HFF-Myc (cell line): ENCODE measurements at regions not wholly inside any gene's neighbourhood (a gene's known extent, or its start where the extent isn't known, plus 50 kb on each side); places are given as distances from the start of the nearest gene placed in this dataset.

ENCODE experiments used
- DNase-seq: peaks from one replicate; pipeline ENCODE4 v3.0.0-alpha.2; 2011; ENCODE audit warnings: low read depth; ENCODE audit errors: extremely low read depth
- H3K4me3 ChIP-seq: replicated peaks from 2 replicates; pipeline ENCODE4 v1.5.1; 2011; ENCODE audit warnings: low read depth, mild to moderate bottlenecking, control low read depth, low read length
- CTCF ChIP-seq: IDR thresholded peaks from 2 replicates; pipeline ENCODE4 v1.5.1; 2012; ENCODE audit warnings: mild to moderate bottlenecking, low read depth, low read length, control low read depth; ENCODE audit errors: missing control alignments

GRCh38 chr2:7803515-7803914 lies 878.3 kb upstream of the ID2 start:
- no peak for DNase-seq
- H3K4me3 ChIP-seq, result no peak overlapping the region
- no peak for TF ChIP-seq CTCF

DNA sequence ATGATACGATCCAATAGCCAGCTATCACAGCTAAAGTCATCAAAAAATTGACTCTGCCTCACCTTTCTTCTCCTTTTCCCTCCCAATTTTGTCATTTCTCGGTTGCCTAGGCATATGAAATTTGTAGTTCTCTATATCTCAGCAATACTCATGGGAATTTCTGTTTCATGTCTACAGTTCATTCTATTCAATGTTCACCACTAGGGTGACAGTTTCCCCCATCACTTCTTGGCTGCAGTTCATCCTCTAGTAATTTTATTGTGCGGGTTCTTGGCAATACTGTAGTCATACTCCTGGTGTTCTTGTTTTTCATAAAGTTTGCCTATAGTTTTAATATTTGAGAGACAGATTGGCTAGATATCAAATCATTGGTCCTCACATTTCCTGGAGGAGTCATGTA lies 872.2 kb upstream of the ID2 start:
- DNase-seq, result no peak
- no peak overlapping the region for H3K4me3 ChIP-seq
- TF ChIP-seq CTCF, result no peak

DNA sequence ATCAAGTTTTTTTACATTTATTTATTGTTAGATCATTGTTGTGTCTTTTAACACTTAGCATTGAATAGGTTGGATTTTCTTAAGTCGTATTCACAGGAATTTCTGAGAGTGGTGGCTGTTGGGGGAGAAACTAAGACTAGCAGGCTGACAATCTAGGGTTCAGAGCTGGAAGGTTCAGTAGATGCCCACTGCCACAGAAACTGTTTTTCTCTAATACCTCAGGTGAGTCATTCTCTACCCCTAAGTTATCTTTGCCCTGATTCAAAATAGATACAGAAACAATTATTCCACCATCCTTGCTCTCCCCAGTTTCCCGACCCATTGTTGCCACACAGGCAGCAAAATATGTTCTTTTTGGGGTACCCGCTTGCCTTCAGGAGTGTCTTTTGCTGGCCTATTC lies 870.8 kb upstream of the ID2 start:
- TF ChIP-seq CTCF, result no peak

DNA sequence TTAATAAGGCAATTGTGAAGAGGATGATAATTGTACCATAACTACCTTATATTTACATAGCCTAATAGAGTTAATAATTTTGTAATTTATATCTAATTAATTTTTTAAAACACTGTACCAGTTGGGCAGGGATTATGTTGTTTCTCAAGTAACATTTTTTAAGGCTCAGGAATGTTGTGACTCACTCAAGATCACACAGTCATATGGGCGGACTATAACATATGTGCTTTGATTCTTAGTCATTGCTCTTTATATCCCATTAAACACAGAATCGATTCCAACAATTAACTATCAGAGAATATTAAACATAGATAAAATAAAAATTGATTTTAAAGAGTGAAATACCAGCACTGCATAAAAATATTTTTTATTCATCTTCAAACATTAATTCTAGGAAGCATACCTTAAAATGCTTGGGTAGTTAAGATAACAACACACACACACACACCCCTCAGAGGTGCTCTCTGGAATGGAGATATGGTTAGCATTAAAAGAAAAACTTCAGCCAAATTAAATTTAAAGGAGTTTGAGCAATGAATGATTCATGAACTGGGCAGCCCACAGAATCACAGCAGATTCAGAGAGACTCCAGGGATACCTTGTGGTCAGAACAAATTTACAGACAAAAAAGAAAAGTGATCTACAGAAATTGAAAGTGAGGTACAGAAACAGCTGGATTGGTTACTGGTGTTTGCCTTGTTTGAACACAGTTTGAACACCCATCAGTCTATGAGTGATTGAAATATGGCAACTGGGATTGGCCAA lies 869.4 kb upstream of the ID2 start:
- H3K4me3 ChIP-seq, result no peak overlapping the region
- DNase-seq, result peak; percentile 22
- no peak for TF ChIP-seq CTCF

More for the DNA sequence above, 870.8 kb upstream of the ID2 start:
- DNase-seq, result no peak
- H3K4me3 ChIP-seq, result no peak overlapping the region

DNA sequence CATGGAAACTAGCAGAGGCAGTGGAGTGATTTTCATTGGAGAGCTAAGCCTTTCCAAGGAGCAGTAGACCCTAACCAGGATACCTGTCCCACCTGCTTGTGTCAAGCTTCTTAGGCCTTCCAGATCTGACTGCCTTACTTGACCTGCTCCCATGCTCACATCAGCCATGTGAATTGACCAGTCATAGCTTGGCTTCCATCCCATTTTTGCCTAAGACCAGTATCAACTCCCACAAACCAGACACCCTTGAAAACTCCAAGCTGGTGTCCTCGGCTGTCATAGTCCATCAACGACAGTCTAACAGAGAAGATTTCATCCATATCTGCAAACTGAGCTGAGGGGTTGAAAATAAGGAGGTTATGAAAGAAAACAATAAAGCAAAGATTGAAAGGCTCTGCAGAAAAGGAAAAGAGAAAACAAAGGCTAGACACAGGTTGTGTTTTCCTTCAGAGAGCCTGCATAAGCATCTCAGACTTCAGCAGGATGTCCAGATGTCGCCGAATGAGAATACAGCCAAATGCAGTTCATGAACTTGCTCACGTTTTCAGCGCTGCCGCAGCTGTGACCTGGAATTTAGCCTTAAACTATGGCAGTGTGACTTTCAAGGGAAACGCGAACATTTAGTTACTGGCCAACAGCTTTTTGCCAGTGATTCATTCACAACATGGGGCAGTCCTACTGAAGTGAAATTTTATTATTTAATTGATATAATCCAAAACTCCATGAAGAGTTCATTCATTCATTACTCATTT lies 868.1 kb upstream of the ID2 start:
- H3K4me3 ChIP-seq, result no peak overlapping the region
- DNase-seq, result peak; percentile 15
- TF ChIP-seq CTCF, result no peak

- DNase-seq, result no peak
- no peak for TF ChIP-seq CTCF
- H3K4me3 ChIP-seq, result no peak overlapping the region
These were observed 866.1 kb upstream of the ID2 start for GRCh38 chr2:7815726-7816125.
